ENCODE measurements at regions not wholly inside any gene's neighbourhood (a gene's known extent, or its start where the extent isn't known, plus 50 kb on each side); places are given as distances from the start of the nearest gene placed in this dataset.

DNA sequence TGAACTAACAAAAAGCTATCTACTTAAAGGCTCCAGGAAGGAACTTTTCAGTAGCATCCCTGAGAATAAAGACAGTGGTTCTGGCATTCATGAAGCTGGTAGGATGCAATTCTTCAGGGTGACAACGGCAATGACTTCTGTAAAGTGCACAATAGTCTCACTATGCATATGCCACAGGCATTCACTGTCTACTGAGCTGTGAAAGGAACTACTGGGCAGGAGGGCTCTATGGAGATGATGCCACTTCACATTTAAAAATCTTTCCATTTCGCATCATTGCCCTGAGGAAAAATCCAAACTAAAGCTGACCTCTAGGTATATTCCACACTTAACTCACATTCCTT lies 2020.6 kb upstream of the PCDH20 start:
- TF ChIP-seq, protein P1, sequence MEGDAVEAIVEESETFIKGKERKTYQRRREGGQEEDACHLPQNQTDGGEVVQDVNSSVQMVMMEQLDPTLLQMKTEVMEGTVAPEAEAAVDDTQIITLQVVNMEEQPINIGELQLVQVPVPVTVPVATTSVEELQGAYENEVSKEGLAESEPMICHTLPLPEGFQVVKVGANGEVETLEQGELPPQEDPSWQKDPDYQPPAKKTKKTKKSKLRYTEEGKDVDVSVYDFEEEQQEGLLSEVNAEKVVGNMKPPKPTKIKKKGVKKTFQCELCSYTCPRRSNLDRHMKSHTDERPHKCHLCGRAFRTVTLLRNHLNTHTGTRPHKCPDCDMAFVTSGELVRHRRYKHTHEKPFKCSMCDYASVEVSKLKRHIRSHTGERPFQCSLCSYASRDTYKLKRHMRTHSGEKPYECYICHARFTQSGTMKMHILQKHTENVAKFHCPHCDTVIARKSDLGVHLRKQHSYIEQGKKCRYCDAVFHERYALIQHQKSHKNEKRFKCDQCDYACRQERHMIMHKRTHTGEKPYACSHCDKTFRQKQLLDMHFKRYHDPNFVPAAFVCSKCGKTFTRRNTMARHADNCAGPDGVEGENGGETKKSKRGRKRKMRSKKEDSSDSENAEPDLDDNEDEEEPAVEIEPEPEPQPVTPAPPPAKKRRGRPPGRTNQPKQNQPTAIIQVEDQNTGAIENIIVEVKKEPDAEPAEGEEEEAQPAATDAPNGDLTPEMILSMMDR (IDR thresholded peaks at IDR 0.05; ENCODE audit: low read depth, low read length, poor library complexity, severe bottlenecking), result no peak
- TF ChIP-seq EZH2phosphoT487 (IDR thresholded peaks at IDR 0.05; ENCODE audit: borderline replicate concordance, low read length), result no peak
